CD4-positive, alpha-beta T cell treated with Interferon alpha-2 for 1 hour (primary cell): ENCODE measurements at regions not wholly inside any gene's neighbourhood (a gene's known extent, or its start where the extent isn't known, plus 50 kb on each side); places are given as distances from the start of the nearest gene placed in this dataset.
A peak's percentile ranks its signal among the peaks of the same experiment; 100 is the strongest.
"Not testable (repeated sequence)": the region's sequence is repeated elsewhere in the genome, so short reads cannot be mapped to it uniquely, and the experiment has no call there.

Experiments used
- DNase-seq, 2 donors: peaks; one replicate each; pipeline ENCODE4 v3.0.0-alpha.2; 2020 to 2022

DNA sequence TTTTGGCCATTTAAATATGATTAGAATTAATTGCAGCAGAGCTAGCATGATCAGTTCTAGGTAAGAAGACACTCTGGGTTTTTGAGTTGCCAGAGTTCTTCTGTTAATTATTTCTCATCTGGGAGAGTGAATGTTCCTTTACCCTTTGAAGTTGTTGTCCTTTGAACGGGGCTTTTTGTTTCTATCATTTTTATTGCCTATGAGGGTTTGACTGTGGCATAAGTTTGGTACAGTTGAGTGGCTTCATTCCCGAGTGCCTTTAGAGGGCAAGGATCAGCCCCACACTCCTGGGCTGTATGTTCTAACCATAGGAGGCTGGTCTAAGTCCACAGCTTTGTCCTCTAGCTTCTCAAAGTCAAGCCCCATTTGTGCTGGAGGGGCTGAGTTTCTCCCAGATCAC, 804.3 kb downstream of the KCNJ3 start:
- DNase-seq: no peak

DNA sequence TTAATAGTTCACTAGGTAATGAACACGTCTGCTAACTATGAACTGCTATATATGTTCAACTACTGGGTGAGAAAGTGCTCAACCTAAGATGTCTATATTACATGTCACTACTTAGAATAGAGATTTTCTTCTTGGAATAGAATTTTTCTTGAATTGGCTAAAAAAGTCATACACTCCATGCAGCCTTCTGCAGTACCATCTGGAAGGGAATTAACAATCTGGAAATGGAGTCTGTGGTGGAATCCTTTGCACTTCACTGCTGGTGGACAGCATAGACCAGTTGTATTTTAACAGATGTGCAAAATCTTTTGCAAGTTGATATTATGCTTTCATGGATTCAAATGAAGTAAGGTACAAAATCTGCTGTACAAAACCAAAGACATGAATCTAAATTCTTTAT, 799.6 kb downstream of the KCNJ3 start:
- DNase-seq: no peak

DNA sequence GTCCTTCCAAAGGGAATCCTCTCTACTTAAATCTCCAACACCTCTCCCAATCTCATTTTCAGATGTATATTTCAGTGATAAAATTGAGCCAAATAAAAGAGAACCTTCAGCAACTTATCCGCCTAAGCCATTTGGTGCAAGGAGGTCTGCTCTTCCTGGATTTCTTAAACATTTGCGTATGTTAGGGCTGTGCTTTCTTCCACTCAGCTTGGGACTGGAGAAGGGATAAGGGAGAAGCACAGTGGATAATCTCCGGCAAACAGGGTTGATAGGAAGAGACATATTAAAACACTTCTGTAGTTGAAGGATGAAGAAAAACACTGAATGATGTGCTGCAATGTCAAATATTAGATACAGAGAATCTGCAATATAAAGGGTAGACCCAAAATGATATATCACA, 796.2 kb downstream of the KCNJ3 start:
- no peak for DNase-seq

DNA sequence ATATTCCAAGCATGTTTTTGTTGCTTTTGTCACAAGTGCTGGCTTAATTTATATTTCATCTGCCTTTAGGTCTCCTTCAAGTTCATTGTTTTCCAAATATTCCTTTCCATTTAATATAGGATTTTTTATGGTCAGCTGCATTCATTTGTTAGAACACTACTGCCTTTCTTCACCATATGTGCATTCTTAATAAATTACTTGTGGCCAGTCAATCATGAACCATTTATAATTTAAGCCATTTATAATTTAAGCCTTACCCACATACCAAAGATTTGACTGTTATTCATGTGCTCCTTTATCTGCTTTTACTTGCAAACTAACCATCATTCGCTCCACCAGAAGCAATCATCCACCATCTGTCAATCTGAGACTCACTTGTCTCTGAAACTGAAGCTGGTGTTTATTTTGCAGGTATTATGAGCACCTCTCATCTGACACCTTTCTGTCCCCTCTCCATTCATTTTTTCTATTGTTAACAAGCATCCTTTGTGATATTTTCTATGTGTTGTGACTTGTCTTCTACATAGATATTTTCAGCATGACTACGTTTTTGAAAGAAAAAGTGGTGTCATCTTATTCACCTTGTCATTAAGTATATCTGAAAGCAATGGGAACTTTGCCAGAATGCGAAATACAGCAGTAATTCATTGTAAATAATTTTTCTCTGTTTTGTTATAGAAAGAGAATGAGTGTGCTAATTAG, 786.8 kb downstream of the KCNJ3 start:
- DNase-seq: no peak

DNA sequence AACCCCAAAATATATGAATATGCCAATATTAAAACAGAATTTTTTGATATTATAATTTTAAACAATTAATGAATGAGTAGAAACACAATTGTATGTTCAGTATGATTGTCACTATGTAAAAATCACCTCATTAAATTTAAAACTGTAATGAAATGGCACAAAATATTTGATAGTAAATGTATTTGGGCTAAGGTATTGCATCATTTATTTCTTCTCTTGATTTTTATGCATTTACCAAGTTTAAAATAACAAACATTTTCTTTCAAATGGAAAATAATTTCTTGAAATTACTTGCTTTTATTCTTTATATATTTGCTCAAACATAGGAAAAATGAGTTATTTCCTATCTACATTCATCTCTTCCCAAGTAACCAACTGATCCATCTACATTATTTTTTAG, 782.6 kb downstream of the KCNJ3 start:
- no peak for DNase-seq

GRCh38 chr2:155472018-155472417, 773.5 kb downstream of the KCNJ3 start:
- not testable (repeated sequence) for DNase-seq

GRCh38 chr2:155456222-155456621, 757.7 kb downstream of the KCNJ3 start:
- DNase-seq: no peak

DNA sequence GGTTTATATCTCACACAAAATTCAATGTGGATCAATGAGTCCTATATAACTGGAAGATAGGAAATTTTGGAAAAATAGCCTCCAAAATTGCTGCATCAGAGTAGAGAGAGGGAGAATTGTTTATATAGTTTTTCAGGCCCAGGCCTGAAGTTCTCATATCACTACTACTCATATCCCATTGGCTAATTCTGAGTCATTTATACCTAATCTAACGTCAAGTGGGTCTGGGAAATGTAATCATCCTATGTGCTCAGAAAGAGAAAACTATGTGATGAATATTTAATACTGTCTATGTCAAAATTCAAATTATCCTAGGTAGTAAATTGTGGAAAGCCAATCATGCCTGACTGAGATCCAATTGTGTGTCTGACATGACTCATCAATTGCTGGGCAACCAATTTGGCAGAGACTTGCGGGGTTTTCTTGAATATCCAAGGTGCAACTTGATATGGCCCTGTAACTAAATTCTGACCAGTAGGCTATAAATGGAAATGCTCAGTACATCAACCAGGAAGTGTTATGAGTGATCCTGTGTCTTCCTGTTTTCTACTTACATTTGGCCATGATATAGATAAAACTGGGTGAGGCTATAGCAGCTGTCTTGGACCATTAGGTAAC, 744.4 kb downstream of the KCNJ3 start:
- DNase-seq: no peak

DNA sequence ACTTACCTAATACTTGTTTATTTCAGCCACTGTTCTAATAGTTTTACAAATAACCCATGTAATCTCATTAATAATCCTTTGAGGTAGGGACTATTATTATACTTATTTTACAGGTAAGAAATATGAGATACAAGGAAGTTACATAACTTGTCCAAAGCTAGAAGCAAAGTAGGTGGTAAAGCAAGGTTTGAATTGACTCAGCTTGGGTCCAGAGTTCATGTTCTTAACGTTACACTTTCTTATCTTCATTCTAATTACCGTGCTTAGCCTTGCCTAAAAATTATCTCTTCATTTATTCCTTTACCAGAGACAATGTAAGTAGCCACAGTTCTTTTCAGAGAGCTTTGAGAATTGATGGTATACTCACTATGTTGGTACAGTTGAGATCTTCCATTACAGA, 743.6 kb downstream of the KCNJ3 start:
- no peak for DNase-seq

- no peak for DNase-seq
These were observed 732.6 kb downstream of the KCNJ3 start for GRCh38 chr2:155431004-155431507.

DNA sequence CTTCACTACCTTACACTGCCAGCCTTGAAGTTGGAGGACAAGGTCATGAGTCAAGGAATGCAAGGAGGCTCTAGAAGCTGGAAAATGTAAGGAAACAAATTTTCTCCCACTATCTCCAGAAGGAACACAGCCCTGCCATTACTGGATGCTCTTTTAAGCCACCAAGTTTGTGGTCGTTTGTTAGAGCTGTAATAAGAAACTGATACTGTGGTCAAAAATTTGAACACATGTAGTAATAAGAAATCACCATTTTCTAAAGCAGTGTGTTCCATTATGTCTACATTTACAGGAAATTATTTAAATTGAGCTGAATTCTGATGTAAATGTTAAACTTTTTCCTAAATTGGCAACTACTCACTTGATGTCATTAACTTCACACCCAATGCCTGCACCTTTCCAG, 729.0 kb downstream of the KCNJ3 start:
- no peak for DNase-seq

- no peak for DNase-seq
These were observed 726.0 kb downstream of the KCNJ3 start for GRCh38 chr2:155424518-155424917.

- no peak for DNase-seq
These were observed 720.3 kb downstream of the KCNJ3 start for GRCh38 chr2:155418753-155419152.

GRCh38 chr2:155412598-155412997, 714.1 kb downstream of the KCNJ3 start:
- DNase-seq: no peak

DNA sequence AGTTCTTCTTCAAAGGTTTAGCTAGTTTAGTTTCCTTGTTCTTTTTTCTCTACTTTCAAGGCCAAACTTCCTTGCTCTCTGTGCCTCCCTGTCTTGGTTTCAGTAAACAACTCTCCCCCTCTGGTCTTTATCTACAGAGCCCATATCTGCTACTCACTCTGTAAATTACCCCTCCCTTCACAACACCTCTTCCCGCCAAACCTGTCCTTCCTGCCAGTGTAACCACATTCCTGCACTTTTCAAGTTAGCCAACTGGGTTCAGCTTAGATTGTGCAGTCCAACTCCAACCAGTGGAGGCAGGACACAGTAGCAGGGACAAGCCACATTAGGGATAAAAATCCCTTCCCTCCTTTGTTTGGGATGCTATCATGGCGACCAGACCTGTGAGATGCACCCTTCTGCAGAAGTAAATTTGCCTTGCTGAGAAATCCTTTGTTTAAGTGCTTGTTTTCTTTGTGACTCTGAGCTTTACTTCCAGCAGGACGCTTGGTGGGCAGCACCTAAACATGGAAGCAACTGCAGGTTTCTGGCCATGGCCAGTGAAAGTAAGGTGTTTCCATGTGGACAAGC, 706.0 kb downstream of the KCNJ3 start:
- DNase-seq: no peak

- DNase-seq: no peak
These were observed 694.9 kb downstream of the KCNJ3 start for GRCh38 chr2:155393406-155393805.

DNA sequence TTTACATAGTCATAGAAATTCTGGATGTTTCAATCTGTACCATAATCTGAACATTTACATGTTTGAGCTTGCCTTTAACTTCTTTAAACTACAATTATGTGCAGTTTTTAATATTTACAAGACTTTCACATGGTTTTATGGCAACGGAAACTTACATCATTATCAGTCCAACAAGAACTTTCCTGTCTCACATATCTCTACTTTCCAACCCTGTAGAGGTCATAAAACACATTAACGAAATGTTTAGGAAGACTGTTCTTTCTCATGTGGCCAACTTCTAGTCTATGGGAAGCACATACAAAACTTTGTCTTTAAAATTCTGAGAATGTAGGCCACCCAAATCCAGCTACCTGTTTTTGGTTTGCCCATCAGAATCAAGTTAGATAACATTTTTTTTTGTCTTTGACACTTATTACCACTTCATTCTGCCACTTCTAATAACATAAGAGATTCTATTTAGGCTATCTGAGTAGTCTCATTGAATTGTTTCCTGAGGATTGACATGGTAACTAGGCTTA, 693.2 kb downstream of the KCNJ3 start:
- no peak for DNase-seq

DNA sequence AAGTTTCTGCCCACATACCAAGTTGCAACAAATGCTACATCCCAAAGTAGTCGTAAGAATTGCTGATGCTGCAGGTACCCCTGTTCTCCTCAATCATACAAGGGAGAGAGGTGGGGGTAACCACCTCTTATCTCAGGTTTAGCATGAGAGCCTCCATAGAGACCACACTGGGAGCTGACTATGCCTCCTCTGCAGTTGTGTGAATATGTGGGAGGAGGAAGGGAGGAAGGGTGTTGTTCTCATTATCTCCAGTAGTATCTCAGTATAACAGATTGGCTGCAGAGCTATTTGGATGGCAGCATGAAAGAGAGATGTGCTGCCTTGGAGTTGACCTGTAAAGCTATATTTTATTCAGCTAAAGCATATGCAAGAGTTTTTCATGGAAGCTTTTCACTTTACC, 690.7 kb downstream of the KCNJ3 start:
- no peak for DNase-seq

- DNase-seq: no peak
These were observed 686.1 kb downstream of the KCNJ3 start for GRCh38 chr2:155384555-155385123.

DNA sequence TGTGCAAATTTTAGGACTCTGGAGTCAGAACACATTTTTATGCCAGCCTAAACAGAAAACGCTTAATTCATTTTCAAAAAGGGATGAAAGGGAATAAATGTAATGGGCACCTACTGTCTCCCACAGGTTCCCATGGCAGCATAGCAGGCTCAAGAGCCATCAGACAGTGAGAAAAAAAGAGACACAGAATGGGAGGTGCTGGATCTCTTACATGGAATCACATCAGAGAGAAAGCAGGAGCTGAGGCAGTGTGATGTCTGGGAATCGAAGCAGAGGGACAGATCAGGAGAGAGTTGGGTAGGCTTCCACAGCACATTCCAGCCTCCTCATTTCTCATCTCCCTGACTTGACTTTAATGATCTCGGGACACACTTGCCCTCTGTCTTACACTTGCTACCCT, 684.3 kb downstream of the KCNJ3 start:
- DNase-seq: no peak

GRCh38 chr2:155381436-155381835, 682.9 kb downstream of the KCNJ3 start:
- DNase-seq: no peak

GRCh38 chr2:155379494-155379893, 681.0 kb downstream of the KCNJ3 start:
- DNase-seq: no peak

- no peak for DNase-seq
These were observed 679.5 kb downstream of the KCNJ3 start for GRCh38 chr2:155377931-155378444.

DNA sequence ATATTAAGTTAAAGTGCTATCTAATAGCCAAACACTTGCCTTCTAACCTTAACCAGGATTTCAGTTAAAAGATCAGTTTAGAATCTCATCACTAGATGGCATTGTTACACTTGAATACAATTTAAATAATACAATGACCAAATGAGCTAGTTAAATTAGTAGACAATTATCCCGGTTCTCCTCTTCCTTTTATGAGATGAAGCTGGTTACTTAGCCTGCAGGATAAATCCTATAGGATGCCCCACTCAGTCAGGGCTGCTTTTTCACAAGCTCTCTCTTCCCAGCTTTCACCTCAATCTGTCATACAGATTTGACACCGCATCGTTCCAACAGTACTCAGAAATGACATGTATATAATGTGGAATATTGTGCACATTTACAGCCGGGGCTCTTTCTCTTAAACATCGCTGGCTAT, 678.8 kb downstream of the KCNJ3 start:
- DNase-seq: peak in 1 of 2 donors; percentile 15
